T47D (cell line): ENCODE measurements at regions not wholly inside any gene's neighbourhood (a gene's known extent, or its start where the extent isn't known, plus 50 kb on each side); places are given as distances from the start of the nearest gene placed in this dataset.

Experiments
- DNase-seq, 2 experiments: peaks; one replicate each; pipeline versions ENCODE4 v3.0.0 to v3.0.0-alpha.2; 2011 to 2012; ENCODE audit warnings: low read depth in 1 of 2, low spot score in 1 of 2
- JUND ChIP-seq: IDR thresholded peaks from 2 replicates; pipeline ENCODE4 v1.6.1; 2012; ENCODE audit warnings: low read depth
- in situ Hi-C: cut with HindIII; loops from 2 replicates; pipeline ENCODE4 v1.10.0; 2016; ENCODE audit warnings: low sequenced_read_pairs, low pct_unique_long_range_greater_than_20kb

GRCh38 chr6:76644231-76644630 is 571.8 kb upstream of the IMPG1 start:
- TF ChIP-seq JUND = no peak
- in situ Hi-C loops = no loop called here
- no peak for DNase-seq

GRCh38 chr6:76639941-76640340 is 567.5 kb upstream of the IMPG1 start:
- DNase-seq = no peak
- in situ Hi-C loops = no loop called here
- no peak for TF ChIP-seq JUND

- in situ Hi-C loops = no loop called here
- no peak for TF ChIP-seq JUND
- DNase-seq = no peak
Observed at GRCh38 chr6:76634695-76635094, 562.2 kb upstream of the IMPG1 start.

GRCh38 chr6:76633259-76633658 is 560.8 kb upstream of the IMPG1 start:
- no peak for DNase-seq
- in situ Hi-C loops = no loop called here
- TF ChIP-seq JUND = no peak

GRCh38 chr6:76631622-76632021 is 559.2 kb upstream of the IMPG1 start:
- DNase-seq = no peak
- TF ChIP-seq JUND = no peak
- in situ Hi-C loops = no loop called here

- in situ Hi-C loops = no loop called here
- TF ChIP-seq JUND = no peak
- DNase-seq = no peak
Observed at GRCh38 chr6:76615395-76615794, 542.9 kb upstream of the IMPG1 start.

GRCh38 chr6:76612954-76613353 is 540.5 kb upstream of the IMPG1 start:
- no peak for TF ChIP-seq JUND
- in situ Hi-C loops = no loop called here

GRCh38 chr6:76609160-76609559 is 536.7 kb upstream of the IMPG1 start:
- no peak for TF ChIP-seq JUND
- no peak for DNase-seq
- in situ Hi-C loops = no loop called here

More at GRCh38 chr6:76612954-76613353, 540.5 kb upstream of the IMPG1 start:
- no peak for DNase-seq

- in situ Hi-C loops = no loop called here
- no peak for DNase-seq
- TF ChIP-seq JUND = no peak
Observed at GRCh38 chr6:76594109-76594508, 521.6 kb upstream of the IMPG1 start.

GRCh38 chr6:76593668-76594067 is 521.2 kb upstream of the IMPG1 start:
- in situ Hi-C loops = no loop called here
- no peak for TF ChIP-seq JUND
- no peak for DNase-seq

GRCh38 chr6:76592566-76592965 is 520.1 kb upstream of the IMPG1 start:
- no peak for TF ChIP-seq JUND
- DNase-seq = no peak
- in situ Hi-C loops = no loop called here

- no peak for DNase-seq
- in situ Hi-C loops = no loop called here
- TF ChIP-seq JUND = no peak
Observed at GRCh38 chr6:76587271-76587670, 514.8 kb upstream of the IMPG1 start.

GRCh38 chr6:76584121-76584520 is 511.7 kb upstream of the IMPG1 start:
- no peak for TF ChIP-seq JUND
- no peak for DNase-seq
- in situ Hi-C loops = no loop called here

GRCh38 chr6:76578746-76579145 is 506.3 kb upstream of the IMPG1 start:
- in situ Hi-C loops = no loop called here
- DNase-seq = no peak
- no peak for TF ChIP-seq JUND
